H1 (cell line): ENCODE measurements at regions not wholly inside any gene's neighbourhood (a gene's known extent, or its start where the extent isn't known, plus 50 kb on each side); places are given as distances from the start of the nearest gene placed in this dataset.

Experiments used
- CTCF ChIA-PET: fragments of 300-600 bp; sonication (Branson Sonifier 250); formaldehyde crosslinking; loops from one replicate; lab custom pipeline; 2021; ENCODE audit not compliant: partially characterized antibody; lab: Charles Lee
- POLR2A ChIA-PET: fragments of 300-600 bp; sonication (Branson Sonifier 250); formaldehyde crosslinking; loops from one replicate; lab custom pipeline; 2021; ENCODE audit warnings: inconsistent platforms; ENCODE audit not compliant: partially characterized antibody; lab: Charles Lee
- DNase-seq, 2 experiments: peaks; one replicate each; pipeline versions ENCODE4 v3.0.0 to v3.0.0-alpha.2; 2010 to 2022; ENCODE audit warnings: low spot score in 2 of 2, low read depth in 1 of 2, mixed read lengths in 1 of 2
- FAIRE-seq: peaks from 2 replicates; lab custom pipeline; 2011; peaks lifted over from hg19 to GRCh38; lab: Jason Lieb, UNC
- H2AFZ ChIP-seq: 2 replicates; pipeline ENCODE4 v1.8.1; 2012; ENCODE audit warnings: low read length, inconsistent platforms
- H2AK5ac ChIP-seq: 2 replicates; pipeline ENCODE4 v1.6.1; 2013; ENCODE audit warnings: low read depth, low read length
- H2BK120ac ChIP-seq: replicated peaks from 2 replicates; pipeline ENCODE3; 2013; ENCODE audit warnings: low read depth, low read length, inconsistent platforms
- H2BK12ac ChIP-seq: 2 replicates; pipeline ENCODE4 v1.6.1; 2013; ENCODE audit warnings: low read depth, low read length
- H2BK15ac ChIP-seq: 2 replicates; pipeline ENCODE4 v1.6.1; 2013; ENCODE audit warnings: low read length
- H2BK20ac ChIP-seq: 2 replicates; pipeline ENCODE4 v1.6.1; 2013; ENCODE audit warnings: low read length
- H2BK5ac ChIP-seq: 2 replicates; pipeline ENCODE4 v1.6.1; 2013; ENCODE audit warnings: low read depth, low read length
- H3K14ac ChIP-seq: 2 replicates; pipeline ENCODE4 v1.6.1; 2013; ENCODE audit warnings: inconsistent platforms; ENCODE audit not compliant: insufficient read length
- H3K18ac ChIP-seq: 2 replicates; pipeline ENCODE4 v1.6.1; 2013; ENCODE audit warnings: low read length; ENCODE audit errors: extremely low read depth
- H3K23ac ChIP-seq: 2 replicates; pipeline ENCODE4 v1.6.1; 2013; ENCODE audit warnings: inconsistent platforms; ENCODE audit not compliant: insufficient read length
- H3K23me2 ChIP-seq: 2 replicates; pipeline ENCODE4 v1.6.1; 2013; ENCODE audit warnings: low read depth, low read length
- H3K27ac ChIP-seq: 2 replicates; pipeline ENCODE4 v1.6.1; 2011; ENCODE audit warnings: low read depth, low read length, inconsistent platforms
- H3K27me3 ChIP-seq, 4 experiments: replicated peaks in 1 of 4; 1 replicate in 1 of 4; 2 replicates in 3 of 4; pipeline versions ENCODE4 v1.6.1 to v1.8.1; 2011 to 2013; ENCODE audit warnings: low read length in 3 of 4, mild to moderate bottlenecking in 3 of 4, inconsistent platforms in 2 of 4, mixed read lengths in 2 of 4, moderate library complexity in 1 of 4; ENCODE audit not compliant: control insufficient read depth in 3 of 4, insufficient read depth in 3 of 4; ENCODE audit errors: extremely low read depth in 1 of 4
- H3K36me3 ChIP-seq, 4 experiments: 2 replicates each; pipeline versions ENCODE4 v1.6.1 to v1.8.1; 2011 to 2013; ENCODE audit warnings: mild to moderate bottlenecking in 4 of 4, low read length in 3 of 4, moderate library complexity in 2 of 4, control low read depth in 1 of 4, inconsistent platforms in 1 of 4; ENCODE audit not compliant: insufficient read depth in 4 of 4, control insufficient read depth in 2 of 4
- H3K4ac ChIP-seq: replicated peaks from 2 replicates; pipeline ENCODE3; 2013; ENCODE audit warnings: low read length, low read depth, mixed read lengths, inconsistent platforms; ENCODE audit not compliant: insufficient read length
- H3K4me1 ChIP-seq, 4 experiments: replicated peaks in 1 of 4; 1 replicate in 1 of 4; 2 replicates in 3 of 4; pipeline versions ENCODE4 v1.6.1 to v1.8.1; 2011 to 2013; ENCODE audit warnings: low read length in 3 of 4, inconsistent platforms in 2 of 4, mixed read lengths in 1 of 4; ENCODE audit not compliant: insufficient read depth in 4 of 4, control insufficient read depth in 3 of 4
- H3K4me2 ChIP-seq, 2 experiments: 2 replicates each; pipeline versions ENCODE4 v1.6.1 to v1.8.1; 2011 to 2013; ENCODE audit warnings: low read depth in 2 of 2, low read length in 2 of 2, control low read depth in 1 of 2, inconsistent platforms in 1 of 2, mild to moderate bottlenecking in 1 of 2; ENCODE audit not compliant: insufficient read depth in 1 of 2
- H3K4me3 ChIP-seq, 4 experiments: fragments of 200-600, 300-600 bp in 1 of 4; sonication (generic), shearing (Covaris generic), sonication (Bioruptor Twin) in 1 of 4; 2 replicates each; pipeline versions ENCODE4 v1.5.1 to v1.8.1; 2011 to 2016; ENCODE audit warnings: low read length in 4 of 4, low read depth in 3 of 4, control low read depth in 2 of 4, inconsistent platforms in 2 of 4, mild to moderate bottlenecking in 2 of 4, mixed read lengths in 1 of 4, moderate library complexity in 1 of 4; ENCODE audit not compliant: insufficient read depth in 2 of 4; ENCODE audit errors: extremely low read depth in 1 of 4
- H3K56ac ChIP-seq: replicated peaks from 2 replicates; pipeline ENCODE3; 2013; ENCODE audit warnings: low read depth, mild to moderate bottlenecking, mixed read lengths, low read length, inconsistent platforms; ENCODE audit not compliant: insufficient read length
- H3K79me1 ChIP-seq: 2 replicates; pipeline ENCODE4 v1.6.1; 2013; ENCODE audit warnings: low read depth, low read length, control low read depth
- H3K79me2 ChIP-seq, 2 experiments: 2 replicates each; pipeline versions ENCODE4 v1.6.1 to v1.8.1; 2012 to 2013; ENCODE audit warnings: low read length in 2 of 2, mild to moderate bottlenecking in 2 of 2, inconsistent platforms in 1 of 2; ENCODE audit not compliant: insufficient read depth in 2 of 2, control insufficient read depth in 1 of 2
- H3K9ac ChIP-seq, 4 experiments: replicated peaks in 1 of 4; 1 replicate in 1 of 4; 2 replicates in 3 of 4; pipeline versions ENCODE4 v1.6.1 to v1.8.1; 2011 to 2013; ENCODE audit warnings: low read depth in 3 of 4, low read length in 3 of 4, control low read depth in 2 of 4, mild to moderate bottlenecking in 2 of 4, moderate library complexity in 2 of 4, inconsistent platforms in 1 of 4; ENCODE audit errors: extremely low read depth in 1 of 4
- H3K9me3 ChIP-seq, 2 experiments: 2 replicates each; pipeline versions ENCODE4 v1.6.1 to v1.8.1; 2012 to 2013; ENCODE audit warnings: mild to moderate bottlenecking in 2 of 2, moderate library complexity in 2 of 2, control low read depth in 1 of 2, inconsistent platforms in 1 of 2, low read depth in 1 of 2, low read length in 1 of 2, mixed read lengths in 1 of 2; ENCODE audit not compliant: insufficient read depth in 2 of 2
- H4K20me1 ChIP-seq, 2 experiments: replicated peaks in 1 of 2; 2 replicates each; pipeline versions ENCODE3 to v1.8.1; 2011 to 2013; ENCODE audit warnings: inconsistent platforms in 2 of 2, low read length in 2 of 2, mild to moderate bottlenecking in 1 of 2; ENCODE audit not compliant: insufficient read depth in 2 of 2, control insufficient read depth in 1 of 2
- H4K5ac ChIP-seq: 2 replicates; pipeline ENCODE4 v1.6.1; 2013; ENCODE audit warnings: low read length, low read depth, mixed read lengths, inconsistent platforms; ENCODE audit not compliant: insufficient read length
- H4K8ac ChIP-seq: 2 replicates; pipeline ENCODE4 v1.8.0; 2013; ENCODE audit warnings: mild to moderate bottlenecking, moderate library complexity, low read length, inconsistent platforms; ENCODE audit not compliant: insufficient read depth; ENCODE audit errors: extremely low read depth
- H4K91ac ChIP-seq: replicated peaks from 2 replicates; pipeline ENCODE3; 2013; ENCODE audit warnings: low read length, mixed read lengths, inconsistent platforms; ENCODE audit not compliant: insufficient read length
- PHF8 ChIP-seq: fragments of 200-600 bp; sonication (generic); conservative IDR thresholded peaks from 2 replicates; pipeline ENCODE4 v1.7.1; 2012; ENCODE audit warnings: low read depth, mild to moderate bottlenecking, inconsistent platforms, low read length, moderate library complexity
- SIRT6 ChIP-seq: IDR thresholded peaks from one replicate; pipeline ENCODE4 v1.7.1; 2012; ENCODE audit warnings: low read length, inconsistent platforms
- TAF7 ChIP-seq: optimal IDR thresholded peaks from 2 replicates; pipeline ENCODE3; 2011; ENCODE audit warnings: low read depth, mild to moderate bottlenecking, inconsistent platforms, low read length, moderate library complexity, borderline replicate concordance
- WGBS, 2 experiments: shearing (Covaris generic) in 1 of 2; methylation state at CpG; one replicate each; pipeline versions ENCODE4 v1.1.6 to v1.1.7; 2013 to 2015; ENCODE audit warnings: low lambda C conversion rate in 2 of 2, mixed read lengths in 2 of 2, inconsistent platforms in 1 of 2, low coverage in 1 of 2, missing lambda C conversion rate in 1 of 2; ENCODE audit not compliant: insufficient replicate concordance in 2 of 2, insufficient coverage in 1 of 2, insufficient read length in 1 of 2; ENCODE audit errors: extremely low coverage in 1 of 2, missing lambda C conversion rate in 1 of 2; 5-methylcytosine and 5-hydroxymethylcytosine counted together
- TF ChIP-seq, protein P1 (sequence below): IDR thresholded peaks from 2 replicates; pipeline ENCODE4 v1.6.1; 2012; ENCODE audit warnings: inconsistent platforms

DNA sequence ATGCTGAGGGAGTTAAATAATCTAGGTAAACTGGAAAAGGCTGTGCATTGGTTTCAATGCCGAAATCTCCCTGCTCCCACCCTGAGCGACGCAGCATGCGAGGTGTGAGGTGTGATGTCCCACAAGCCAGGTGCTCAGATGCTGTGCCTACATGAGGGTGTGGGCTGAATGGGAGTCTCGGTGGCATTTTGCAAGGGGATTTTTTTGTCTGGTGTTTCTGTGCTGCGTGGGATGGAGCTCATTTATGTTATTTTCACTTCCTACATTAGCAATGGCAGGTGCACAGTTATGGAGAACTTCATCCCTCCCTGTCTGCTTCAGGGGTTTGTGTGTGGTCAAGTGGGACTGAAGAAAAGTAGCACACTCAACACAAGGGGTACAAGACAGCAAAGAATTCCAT, 110.2 kb upstream of the CCDC68 start:
- no peak for FAIRE-seq
- no peaks in the 10 kb centered on the region for H3K9me3 ChIP-seq
- CTCF ChIA-PET: interaction anchor here (0.9 to 1.2 kb wide), 2 partner anchors 10 to 37 kb away, joined by 3 to 4 read pairs; no protein-coding TSS in a partner anchor
- H3K79me1 ChIP-seq: no peaks in the 10 kb centered on the region
- no peaks in the 10 kb centered on the region for H4K20me1 ChIP-seq
- H3K4ac ChIP-seq: no peak overlapping the region
- no peak for DNase-seq
- no peaks in the 10 kb centered on the region for H3K23me2 ChIP-seq
- H3K4me1 ChIP-seq: no peaks in the 10 kb centered on the region; a peak in 1 of 7 replicates
- H2BK5ac ChIP-seq: no peak overlapping the region
- H4K5ac ChIP-seq: no peak overlapping the region
- no peak overlapping the region for H3K18ac ChIP-seq
- no peak overlapping the region for H2AK5ac ChIP-seq
- no peak overlapping the region for H4K91ac ChIP-seq
- H3K4me3 ChIP-seq: no peak overlapping the region
- no peak overlapping the region for H3K23ac ChIP-seq
- no peak overlapping the region for H2BK12ac ChIP-seq
- H4K8ac ChIP-seq: no peak overlapping the region
- H3K36me3 ChIP-seq: no peaks in the 10 kb centered on the region
- no peak overlapping the region for H2BK20ac ChIP-seq
- no peak overlapping the region for H2BK15ac ChIP-seq
- 94% methylated on average over 6 of the region's 6 CpGs; no CpG with 5 or more reads in 1 of the 2 experiments for WGBS, 2 experiments
- POLR2A ChIA-PET: no interaction called here
- no peak overlapping the region for H2AFZ ChIP-seq
- H3K27me3 ChIP-seq: no peaks in the 10 kb centered on the region
- H3K27ac ChIP-seq: no peak overlapping the region
- H3K9ac ChIP-seq: no peak overlapping the region
- H3K4me2 ChIP-seq: no peak overlapping the region
- H3K14ac ChIP-seq: no peak overlapping the region
- H3K79me2 ChIP-seq: no peaks in the 10 kb centered on the region
- H3K56ac ChIP-seq: no peak overlapping the region
- H2BK120ac ChIP-seq: no peak overlapping the region
- TF ChIP-seq TAF7 (no peak), PHF8 (no peak), SIRT6 (no peak)
- TF ChIP-seq, protein P1, sequence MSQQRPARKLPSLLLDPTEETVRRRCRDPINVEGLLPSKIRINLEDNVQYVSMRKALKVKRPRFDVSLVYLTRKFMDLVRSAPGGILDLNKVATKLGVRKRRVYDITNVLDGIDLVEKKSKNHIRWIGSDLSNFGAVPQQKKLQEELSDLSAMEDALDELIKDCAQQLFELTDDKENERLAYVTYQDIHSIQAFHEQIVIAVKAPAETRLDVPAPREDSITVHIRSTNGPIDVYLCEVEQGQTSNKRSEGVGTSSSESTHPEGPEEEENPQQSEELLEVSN: no peak
